Left ventricle myocardium inferior (tissue), 1 donor: ENCODE measurements at regions not wholly inside any gene's neighbourhood (a gene's known extent, or its start where the extent isn't known, plus 50 kb on each side); places are given as distances from the start of the nearest gene placed in this dataset.

ENCODE experiments used
- DNase-seq: peaks from one replicate; pipeline ENCODE4 v3.0.0-alpha.2; 2020
- H3K27ac ChIP-seq: fragments of 200-600 bp; replicated peaks from 2 replicates; pipeline ENCODE4 v1.8.0; 2021
- H3K27me3 ChIP-seq: fragments of 200-600 bp; 2 replicates; pipeline ENCODE4 v1.8.0; 2021; ENCODE audit warnings: low read depth
- H3K36me3 ChIP-seq: fragments of 200-600 bp; 2 replicates; pipeline ENCODE4 v1.8.0; 2021
- H3K4me1 ChIP-seq: fragments of 200-600 bp; 2 replicates; pipeline ENCODE4 v1.8.0; 2021
- H3K4me3 ChIP-seq: fragments of 200-600 bp; 2 replicates; pipeline ENCODE4 v1.8.0; 2021; ENCODE audit warnings: mild to moderate bottlenecking, moderate library complexity
- H3K9me3 ChIP-seq: fragments of 200-600 bp; replicated peaks from 2 replicates; pipeline ENCODE4 v1.8.0; 2021
- intact Hi-C: fragments of 100-400 bp; cut with micrococcal nuclease; formaldehyde crosslinking; loops from one replicate; pipeline ENCODE4 v1.11.0; 2022
- TF ChIP-seq, protein P1 (sequence below): fragments of 200-600 bp; IDR thresholded peaks from 2 replicates; pipeline ENCODE4 v1.8.0; 2021; ENCODE audit warnings: antibody characterized with exemption, mild to moderate bottlenecking, borderline replicate concordance
- donor health status: DM: no; HTN: yes; CAD: no; lungs with severe emphysema.

GRCh38 chr5:92981001-92981400 lies 600.0 kb downstream of the NR2F1-AS1 start:
- intact Hi-C loops: no loop called here
- Histone ChIP-seq H3K36me3 (no peaks in the 10 kb centered on the region), H3K4me3 (no peak overlapping the region), H3K27ac (no peak overlapping the region), H3K9me3 (peaks cover 2% of the 10 kb centered on the region), H3K27me3 (no peaks in the 10 kb centered on the region), H3K4me1 (no peaks in the 10 kb centered on the region)
- no peak for DNase-seq
- TF ChIP-seq, protein P1, sequence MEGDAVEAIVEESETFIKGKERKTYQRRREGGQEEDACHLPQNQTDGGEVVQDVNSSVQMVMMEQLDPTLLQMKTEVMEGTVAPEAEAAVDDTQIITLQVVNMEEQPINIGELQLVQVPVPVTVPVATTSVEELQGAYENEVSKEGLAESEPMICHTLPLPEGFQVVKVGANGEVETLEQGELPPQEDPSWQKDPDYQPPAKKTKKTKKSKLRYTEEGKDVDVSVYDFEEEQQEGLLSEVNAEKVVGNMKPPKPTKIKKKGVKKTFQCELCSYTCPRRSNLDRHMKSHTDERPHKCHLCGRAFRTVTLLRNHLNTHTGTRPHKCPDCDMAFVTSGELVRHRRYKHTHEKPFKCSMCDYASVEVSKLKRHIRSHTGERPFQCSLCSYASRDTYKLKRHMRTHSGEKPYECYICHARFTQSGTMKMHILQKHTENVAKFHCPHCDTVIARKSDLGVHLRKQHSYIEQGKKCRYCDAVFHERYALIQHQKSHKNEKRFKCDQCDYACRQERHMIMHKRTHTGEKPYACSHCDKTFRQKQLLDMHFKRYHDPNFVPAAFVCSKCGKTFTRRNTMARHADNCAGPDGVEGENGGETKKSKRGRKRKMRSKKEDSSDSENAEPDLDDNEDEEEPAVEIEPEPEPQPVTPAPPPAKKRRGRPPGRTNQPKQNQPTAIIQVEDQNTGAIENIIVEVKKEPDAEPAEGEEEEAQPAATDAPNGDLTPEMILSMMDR: no peak

- Histone ChIP-seq H3K4me1 (no peaks in the 10 kb centered on the region), H3K4me3 (no peak overlapping the region), H3K27me3 (no peaks in the 10 kb centered on the region), H3K9me3 (no peaks in the 10 kb centered on the region), H3K27ac (no peak overlapping the region), H3K36me3 (no peaks in the 10 kb centered on the region)
- TF ChIP-seq, protein P1: no peak
- intact Hi-C loops: no loop called here
- no peak for DNase-seq
These were observed 600.5 kb downstream of the NR2F1-AS1 start for GRCh38 chr5:92980491-92980890.

DNA sequence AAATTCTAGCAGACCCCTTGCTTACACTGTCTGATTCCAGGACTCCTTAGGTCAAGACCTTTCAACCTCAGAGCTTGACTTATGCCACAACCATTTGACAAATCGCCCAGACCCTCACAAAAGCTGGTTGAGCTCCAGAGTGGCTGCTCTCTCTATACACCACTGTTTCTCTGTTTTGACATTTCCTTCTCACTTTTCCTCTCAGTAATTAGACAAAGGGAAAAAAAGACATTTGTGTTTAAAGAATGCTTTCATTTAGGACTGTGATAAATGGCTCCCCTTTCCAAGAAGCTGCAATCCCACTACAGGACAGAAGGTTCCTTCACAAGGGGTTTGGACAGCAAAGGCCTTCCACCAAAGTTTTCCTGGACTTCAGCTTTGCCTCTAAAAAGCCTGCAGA lies 601.3 kb downstream of the NR2F1-AS1 start:
- Histone ChIP-seq H3K9me3 (no peaks in the 10 kb centered on the region), H3K27me3 (no peaks in the 10 kb centered on the region), H3K4me1 (no peaks in the 10 kb centered on the region), H3K36me3 (no peaks in the 10 kb centered on the region), H3K27ac (no peak overlapping the region), H3K4me3 (no peak overlapping the region)
- DNase-seq: no peak
- TF ChIP-seq, protein P1: no peak
- intact Hi-C loops: no loop called here

GRCh38 chr5:92977846-92978540 lies 603.0 kb downstream of the NR2F1-AS1 start:
- intact Hi-C loops: no loop called here

DNA sequence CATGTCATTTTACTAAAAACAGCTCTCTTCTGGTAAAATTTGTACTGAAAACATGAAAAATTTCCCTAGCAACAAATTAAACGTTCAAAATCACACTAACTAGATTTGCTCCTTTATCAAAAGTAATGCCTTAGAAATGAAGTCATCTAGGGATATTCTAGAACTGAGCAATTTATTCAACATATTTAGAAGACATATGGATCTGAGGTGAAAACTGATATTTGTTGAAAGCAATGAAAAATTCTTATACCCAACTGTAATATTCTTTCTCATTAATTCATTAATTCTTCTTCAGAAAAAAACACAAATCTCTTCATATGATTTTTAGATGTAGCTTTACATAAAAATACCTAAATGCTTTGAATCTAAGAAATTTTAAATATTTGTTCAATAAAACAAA lies 604.9 kb downstream of the NR2F1-AS1 start:
- no peaks in the 10 kb centered on the region for H3K36me3 ChIP-seq
- H3K27me3 ChIP-seq: no peaks in the 10 kb centered on the region
- H3K27ac ChIP-seq: no peak overlapping the region
- H3K9me3 ChIP-seq: no peaks in the 10 kb centered on the region
- TF ChIP-seq, protein P1: no peak
- no peak for DNase-seq
- H3K4me1 ChIP-seq: no peaks in the 10 kb centered on the region
- H3K4me3 ChIP-seq: no peak overlapping the region
- intact Hi-C loops: no loop called here

More at GRCh38 chr5:92977846-92978540, 603.0 kb downstream of the NR2F1-AS1 start:
- H3K36me3 ChIP-seq: no peaks in the 10 kb centered on the region
- H3K4me3 ChIP-seq: no peak overlapping the region
- no peaks in the 10 kb centered on the region for H3K4me1 ChIP-seq
- no peak overlapping the region for H3K27ac ChIP-seq
- TF ChIP-seq, protein P1: no peak
- no peaks in the 10 kb centered on the region for H3K9me3 ChIP-seq
- no peaks in the 10 kb centered on the region for H3K27me3 ChIP-seq
- DNase-seq: no peak
